ENCODE measurements at regions not wholly inside any gene's neighbourhood (a gene's known extent, or its start where the extent isn't known, plus 50 kb on each side); places are given as distances from the start of the nearest gene placed in this dataset.

DNA sequence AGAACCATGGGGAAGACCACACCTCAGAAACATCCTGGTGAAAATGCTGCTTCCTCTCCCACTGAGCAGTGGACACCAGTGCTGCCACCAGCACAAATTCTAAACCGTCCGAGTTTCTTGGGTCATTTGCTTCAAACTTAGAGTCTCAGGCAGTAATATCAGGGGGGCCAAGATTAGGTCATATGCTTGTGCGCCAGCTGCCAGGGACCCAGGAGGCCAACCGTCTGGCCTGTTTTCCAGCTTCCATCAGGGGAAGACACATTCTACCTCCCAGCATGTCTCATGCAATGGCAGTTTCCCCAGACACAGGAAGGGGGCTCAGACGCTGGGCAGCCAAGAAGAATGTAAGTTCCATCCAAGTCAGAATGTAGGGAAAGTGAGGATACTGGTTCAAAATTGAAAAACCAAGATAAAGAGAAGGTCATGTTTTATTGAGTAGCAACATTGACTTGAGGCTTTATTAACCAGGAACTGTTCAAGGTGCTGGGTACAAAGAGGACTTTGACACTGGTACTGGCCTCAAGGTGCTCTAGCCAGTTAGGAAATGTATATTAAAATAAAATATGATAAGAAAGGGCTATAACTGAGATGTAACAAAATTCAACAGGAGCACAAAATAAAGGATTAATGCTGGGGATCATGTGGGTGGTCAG lies 59.7 kb upstream of the EED start:
- TF ChIP-seq, protein P1, sequence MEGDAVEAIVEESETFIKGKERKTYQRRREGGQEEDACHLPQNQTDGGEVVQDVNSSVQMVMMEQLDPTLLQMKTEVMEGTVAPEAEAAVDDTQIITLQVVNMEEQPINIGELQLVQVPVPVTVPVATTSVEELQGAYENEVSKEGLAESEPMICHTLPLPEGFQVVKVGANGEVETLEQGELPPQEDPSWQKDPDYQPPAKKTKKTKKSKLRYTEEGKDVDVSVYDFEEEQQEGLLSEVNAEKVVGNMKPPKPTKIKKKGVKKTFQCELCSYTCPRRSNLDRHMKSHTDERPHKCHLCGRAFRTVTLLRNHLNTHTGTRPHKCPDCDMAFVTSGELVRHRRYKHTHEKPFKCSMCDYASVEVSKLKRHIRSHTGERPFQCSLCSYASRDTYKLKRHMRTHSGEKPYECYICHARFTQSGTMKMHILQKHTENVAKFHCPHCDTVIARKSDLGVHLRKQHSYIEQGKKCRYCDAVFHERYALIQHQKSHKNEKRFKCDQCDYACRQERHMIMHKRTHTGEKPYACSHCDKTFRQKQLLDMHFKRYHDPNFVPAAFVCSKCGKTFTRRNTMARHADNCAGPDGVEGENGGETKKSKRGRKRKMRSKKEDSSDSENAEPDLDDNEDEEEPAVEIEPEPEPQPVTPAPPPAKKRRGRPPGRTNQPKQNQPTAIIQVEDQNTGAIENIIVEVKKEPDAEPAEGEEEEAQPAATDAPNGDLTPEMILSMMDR (IDR thresholded peaks at IDR 0.05; ENCODE audit: low read depth, low read length), result no peak
- TF ChIP-seq POLR2A (IDR thresholded peaks at IDR 0.05; ENCODE audit: extremely low read depth, insufficient read length) (no peak), MYC (IDR thresholded peaks at IDR 0.05; ENCODE audit: low read depth, low read length) (no peak)
- TF ChIP-seq, protein P2, sequence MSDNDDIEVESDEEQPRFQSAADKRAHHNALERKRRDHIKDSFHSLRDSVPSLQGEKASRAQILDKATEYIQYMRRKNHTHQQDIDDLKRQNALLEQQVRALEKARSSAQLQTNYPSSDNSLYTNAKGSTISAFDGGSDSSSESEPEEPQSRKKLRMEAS (IDR thresholded peaks at IDR 0.05; ENCODE audit: low read depth, low read length), result no peak

All from NB4 (cell line).